ENCODE measurements at regions not wholly inside any gene's neighbourhood (a gene's known extent, or its start where the extent isn't known, plus 50 kb on each side); places are given as distances from the start of the nearest gene placed in this dataset.
A peak's percentile ranks its signal among the peaks of the same experiment; 100 is the strongest.

DNA sequence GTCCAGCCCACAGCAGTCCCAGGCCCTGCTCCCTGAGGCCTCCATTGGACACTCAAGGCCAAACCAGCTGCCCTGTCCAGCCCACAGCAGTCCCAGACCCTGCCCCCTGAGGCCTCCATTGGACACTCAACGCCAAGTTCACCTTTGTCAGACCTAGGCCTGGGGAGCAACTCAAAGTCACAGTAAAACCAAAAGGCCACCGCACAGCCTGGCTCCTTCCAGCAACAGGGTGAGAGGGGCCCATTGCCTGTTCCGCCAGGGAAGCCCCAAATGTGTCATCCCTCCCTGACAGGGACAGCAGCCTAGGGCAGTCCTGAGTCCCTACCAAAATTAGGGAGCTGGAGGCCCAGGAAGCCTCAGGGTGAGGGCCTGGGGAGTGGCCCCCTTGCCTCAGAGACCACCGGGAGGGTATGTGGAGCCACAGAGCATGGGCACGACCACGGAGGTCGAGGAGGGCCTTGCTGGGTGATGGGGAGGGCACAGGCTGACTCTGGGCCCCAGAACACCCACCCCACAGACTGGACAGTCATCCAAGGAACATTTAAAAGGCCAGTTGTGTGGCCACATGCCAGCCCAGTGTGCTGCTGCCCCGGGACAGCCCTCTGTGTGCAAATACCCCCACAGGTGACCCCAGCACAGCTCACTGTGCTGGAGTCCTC lies 66.5 kb upstream of the PPP2R2D start:
- TF ChIP-seq, protein P1, sequence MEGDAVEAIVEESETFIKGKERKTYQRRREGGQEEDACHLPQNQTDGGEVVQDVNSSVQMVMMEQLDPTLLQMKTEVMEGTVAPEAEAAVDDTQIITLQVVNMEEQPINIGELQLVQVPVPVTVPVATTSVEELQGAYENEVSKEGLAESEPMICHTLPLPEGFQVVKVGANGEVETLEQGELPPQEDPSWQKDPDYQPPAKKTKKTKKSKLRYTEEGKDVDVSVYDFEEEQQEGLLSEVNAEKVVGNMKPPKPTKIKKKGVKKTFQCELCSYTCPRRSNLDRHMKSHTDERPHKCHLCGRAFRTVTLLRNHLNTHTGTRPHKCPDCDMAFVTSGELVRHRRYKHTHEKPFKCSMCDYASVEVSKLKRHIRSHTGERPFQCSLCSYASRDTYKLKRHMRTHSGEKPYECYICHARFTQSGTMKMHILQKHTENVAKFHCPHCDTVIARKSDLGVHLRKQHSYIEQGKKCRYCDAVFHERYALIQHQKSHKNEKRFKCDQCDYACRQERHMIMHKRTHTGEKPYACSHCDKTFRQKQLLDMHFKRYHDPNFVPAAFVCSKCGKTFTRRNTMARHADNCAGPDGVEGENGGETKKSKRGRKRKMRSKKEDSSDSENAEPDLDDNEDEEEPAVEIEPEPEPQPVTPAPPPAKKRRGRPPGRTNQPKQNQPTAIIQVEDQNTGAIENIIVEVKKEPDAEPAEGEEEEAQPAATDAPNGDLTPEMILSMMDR (IDR thresholded peaks at IDR 0.05) = no peak

DNA sequence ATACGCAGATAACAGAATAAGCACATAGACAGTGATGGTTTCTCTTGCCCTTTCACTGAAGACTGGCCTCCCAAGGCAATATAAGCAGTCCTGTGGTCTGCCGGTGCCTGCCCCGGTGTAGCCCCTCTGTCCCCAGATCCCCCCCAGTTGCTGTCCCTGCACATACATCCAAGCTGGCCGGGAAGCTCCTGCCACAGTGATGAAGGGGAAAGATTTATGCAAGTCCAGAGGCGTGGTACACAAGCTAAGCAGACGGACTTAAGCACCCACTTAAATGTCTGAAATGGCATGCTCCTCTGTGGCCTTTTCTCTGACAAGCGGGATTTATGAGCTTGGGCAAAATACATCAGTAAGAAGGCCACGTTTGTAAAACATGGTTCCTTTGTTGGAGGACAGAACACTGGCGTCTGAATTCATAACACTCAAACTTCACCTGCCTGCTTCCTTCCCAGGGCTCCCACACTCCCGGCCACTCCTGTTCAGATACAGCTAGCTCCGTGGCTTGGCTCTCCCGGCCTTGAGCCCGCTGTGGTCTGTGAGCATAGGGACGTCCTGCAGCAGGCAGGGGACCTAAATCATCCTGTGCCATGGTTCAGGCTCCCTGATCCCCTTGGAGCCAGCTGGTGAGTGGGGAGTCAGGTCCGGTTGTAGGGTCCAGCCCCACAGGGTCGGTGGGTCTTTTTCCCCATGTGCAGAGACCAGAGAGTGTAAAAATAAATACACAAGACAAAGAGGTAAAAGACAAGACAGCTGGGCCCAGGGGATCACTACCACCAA lies 61.7 kb upstream of the PPP2R2D start:
- TF ChIP-seq, protein P1 (IDR thresholded peaks at IDR 0.05) = no peak

DNA sequence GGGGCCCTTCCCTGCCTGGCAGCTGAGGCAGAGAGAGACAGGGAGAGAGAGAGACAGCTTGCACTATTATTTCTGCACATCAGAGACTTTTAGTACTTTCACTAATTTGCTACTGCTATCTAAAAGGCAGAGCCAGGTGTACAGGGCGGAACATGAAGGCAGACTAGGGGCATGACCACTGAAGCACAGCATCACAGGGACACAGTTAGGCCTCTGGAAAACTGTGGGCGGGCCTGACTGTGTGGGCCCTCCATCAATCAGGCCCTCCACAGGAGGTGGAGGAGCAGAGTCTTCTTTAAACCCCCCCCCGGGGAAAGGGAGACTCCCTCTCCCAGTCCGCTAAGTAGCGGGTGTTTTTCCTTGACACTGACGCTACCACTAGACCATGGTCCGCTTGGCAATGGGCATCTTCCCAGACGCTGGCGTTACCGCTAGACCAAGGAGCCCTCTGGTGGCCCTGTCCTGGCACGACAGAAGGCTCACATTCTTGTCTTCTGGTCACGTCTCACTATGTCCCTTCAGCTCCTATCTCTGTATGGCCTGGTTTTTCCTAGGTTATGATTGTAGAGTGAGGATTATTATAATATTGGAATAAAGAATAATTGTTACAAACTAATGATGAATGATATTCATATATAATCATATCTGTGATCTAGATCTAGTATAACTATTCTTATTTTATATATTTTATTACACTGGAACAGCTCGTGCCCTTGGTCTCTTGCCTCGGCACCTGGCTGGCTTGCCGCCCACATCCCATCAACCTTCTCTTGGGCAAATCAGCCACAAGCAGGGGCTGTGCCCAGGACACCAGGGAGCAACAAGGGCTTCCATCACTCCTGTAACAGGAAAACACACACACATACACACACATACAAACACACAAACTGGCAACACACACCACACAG lies 60.7 kb upstream of the PPP2R2D start:
- TF ChIP-seq, protein P1 (IDR thresholded peaks at IDR 0.05) = peak; percentile 47

DNA sequence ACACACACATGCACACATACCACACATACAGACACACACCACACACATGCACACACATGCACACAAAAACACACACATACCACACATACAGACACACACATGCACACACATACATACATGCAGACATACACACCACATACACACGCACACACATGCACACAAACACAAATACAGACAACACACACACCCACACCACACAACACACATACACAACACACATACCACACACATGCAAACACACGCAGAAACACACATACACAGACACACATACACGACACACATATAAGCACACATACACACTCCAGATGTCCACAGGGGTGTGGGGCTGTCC lies 60.1 kb upstream of the PPP2R2D start:
- TF ChIP-seq, protein P1 (IDR thresholded peaks at IDR 0.05) = no peak

DNA sequence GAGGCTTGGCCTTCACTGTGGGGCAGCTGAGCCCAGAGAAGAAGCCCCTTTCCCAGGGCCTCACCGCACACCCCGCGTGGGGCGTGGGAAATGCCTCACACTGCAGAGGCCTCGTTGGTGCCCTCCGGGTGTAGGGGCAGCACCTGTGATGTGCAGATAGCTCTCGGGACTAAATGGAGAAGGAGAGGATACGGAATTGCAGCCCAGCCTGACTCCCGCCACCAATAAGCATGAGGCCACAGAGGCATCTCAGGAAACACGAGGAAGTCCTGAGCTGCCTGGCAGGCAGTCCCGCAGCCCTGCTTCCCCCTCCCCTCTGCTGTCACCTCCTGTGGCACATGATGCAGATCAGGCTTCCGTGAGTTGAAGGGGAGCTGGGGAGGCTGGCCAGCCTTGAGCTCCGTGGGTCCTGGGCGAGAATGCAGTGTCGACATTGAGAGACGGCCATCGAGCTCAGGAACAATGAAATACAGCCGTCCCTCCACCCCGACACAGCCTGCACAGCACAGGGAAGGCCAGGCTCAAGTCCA lies 59.6 kb upstream of the PPP2R2D start:
- TF ChIP-seq, protein P1 (IDR thresholded peaks at IDR 0.05) = no peak

DNA sequence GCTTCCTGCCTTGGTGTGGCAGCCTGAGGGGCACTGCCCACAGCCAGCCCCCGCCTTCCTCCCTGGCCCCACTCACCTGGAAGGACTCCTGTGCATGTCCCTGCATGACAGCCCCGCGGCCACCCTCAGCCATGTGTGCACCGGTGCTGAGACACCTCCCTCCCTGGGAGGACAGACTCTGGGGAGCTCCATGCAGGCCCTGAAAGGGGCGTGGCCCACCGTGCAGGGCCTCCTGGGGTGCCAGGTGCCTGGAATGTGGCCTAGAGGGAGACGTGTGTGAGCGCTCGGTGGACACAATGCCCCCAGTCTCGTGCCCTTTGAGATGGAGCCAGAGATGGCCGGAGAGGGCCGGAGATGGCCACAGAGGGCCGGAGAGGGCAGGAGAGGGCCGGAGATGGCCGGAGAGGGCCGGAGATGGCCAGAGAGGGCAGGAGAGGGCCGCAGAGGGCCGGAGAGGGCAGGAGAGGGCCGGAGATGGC lies 59.1 kb upstream of the PPP2R2D start:
- TF ChIP-seq, protein P1 (IDR thresholded peaks at IDR 0.05) = no peak

All from LNCAP (cell line).